GM18867 (cell line): ENCODE measurements at regions not wholly inside any gene's neighbourhood (a gene's known extent, or its start where the extent isn't known, plus 50 kb on each side); places are given as distances from the start of the nearest gene placed in this dataset.
"Not testable (repeated sequence)": the region's sequence is repeated elsewhere in the genome, so short reads cannot be mapped to it uniquely, and the experiment has no call there.

Experiments used
- ATAC-seq: cut with Tn5 transposase; IDR thresholded peaks from one replicate; pipeline ENCODE4 v1.9.1; 2021; ENCODE audit warnings: mild to moderate bottlenecking, moderate library complexity; ENCODE audit not compliant: unreplicated experiment

DNA sequence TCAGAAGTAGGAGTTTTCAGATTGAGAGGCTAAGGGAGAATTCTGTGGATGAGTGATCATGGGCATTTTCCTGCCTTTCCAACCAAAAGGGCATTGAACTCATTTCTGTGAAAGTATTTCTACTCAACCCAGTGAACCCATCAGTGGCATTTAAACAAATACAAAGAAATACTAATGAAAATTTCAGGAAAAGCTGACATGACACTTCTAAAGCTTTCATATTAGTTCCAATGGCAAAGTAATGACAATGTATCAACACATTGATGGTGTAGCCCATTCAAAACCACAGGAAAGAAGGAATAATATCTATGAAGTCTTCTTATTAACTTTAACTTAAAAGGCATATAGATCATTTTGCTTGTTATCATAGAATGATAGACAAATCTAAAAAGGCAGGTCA is 183.5 kb upstream of the ANXA10 start:
- ATAC-seq, result no peak

DNA sequence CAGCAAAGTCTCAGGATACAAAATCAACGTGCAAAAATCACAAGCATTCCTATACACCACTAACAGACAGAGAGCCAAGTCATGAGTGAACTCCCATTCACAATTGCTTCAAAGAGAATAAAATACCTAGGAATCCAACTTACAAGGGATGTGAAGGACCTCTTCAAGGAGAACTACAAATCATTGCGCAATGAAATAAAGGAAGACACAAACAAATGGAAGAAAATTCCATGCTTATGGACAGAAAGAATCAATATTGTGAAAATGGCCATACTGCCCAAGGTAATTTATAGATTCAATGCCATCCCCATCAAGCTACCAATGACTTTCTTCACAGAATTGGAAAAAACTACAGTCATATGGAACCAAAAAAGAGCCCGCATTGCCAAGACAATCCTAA is 179.8 kb upstream of the ANXA10 start:
- ATAC-seq, result not testable (repeated sequence)

GRCh38 chr4:167918077-167918476 is 174.3 kb upstream of the ANXA10 start:
- ATAC-seq, result no peak

GRCh38 chr4:167930166-167930565 is 162.2 kb upstream of the ANXA10 start:
- no peak for ATAC-seq

DNA sequence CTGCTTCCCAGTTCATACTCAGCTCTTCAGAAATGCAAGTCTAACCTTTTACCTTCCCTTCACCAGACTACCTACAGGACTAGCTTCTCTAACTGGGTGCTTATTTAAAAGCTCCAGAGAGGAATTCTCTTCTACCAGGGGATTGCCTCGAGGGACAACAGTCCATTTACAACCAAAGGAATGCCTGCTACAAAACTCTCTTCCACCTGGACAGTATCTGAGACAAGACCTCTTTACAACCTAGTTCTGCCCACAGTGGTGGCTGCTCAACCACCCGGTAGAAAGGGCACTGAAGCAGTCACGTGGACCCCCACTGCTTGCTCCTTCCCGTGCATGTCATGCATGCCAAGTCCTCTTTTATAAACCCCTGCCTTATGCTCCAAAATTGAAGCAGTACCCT is 158.1 kb upstream of the ANXA10 start:
- no peak for ATAC-seq

DNA sequence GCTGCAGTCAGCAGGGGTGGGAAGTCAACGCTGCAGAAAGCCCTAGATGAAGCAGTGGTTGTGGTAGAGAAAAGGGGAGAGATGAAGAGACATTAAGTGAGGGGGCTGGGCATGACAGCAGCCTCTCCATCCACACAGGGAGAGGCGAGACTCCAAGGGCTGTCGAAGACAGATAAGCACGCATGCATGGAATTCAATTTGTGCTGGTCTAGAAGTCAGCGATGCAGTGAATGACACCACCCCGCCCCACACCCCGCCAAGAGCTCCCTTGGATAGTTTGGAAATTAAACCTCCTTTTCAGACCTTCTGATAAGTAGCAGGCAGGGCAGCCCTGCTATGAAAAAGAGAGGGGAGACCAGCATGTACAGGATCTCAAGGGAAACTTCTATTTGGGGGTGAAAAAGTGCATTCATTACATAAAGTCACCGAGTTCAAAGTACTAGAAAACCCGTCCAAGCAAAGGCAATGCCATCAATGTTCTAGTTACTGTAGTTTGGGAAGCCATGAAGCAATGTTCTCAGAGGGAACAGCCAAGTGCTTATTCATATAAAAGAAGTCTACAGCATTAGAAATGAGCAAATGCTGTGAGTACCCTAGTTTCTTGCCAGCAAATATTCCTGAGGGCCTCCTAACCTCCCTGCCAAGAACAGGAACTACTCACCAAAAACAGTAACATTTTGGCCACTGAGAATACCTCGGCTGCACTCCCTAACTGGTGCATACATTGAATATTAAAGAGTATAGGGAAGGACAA is 152.3 kb upstream of the ANXA10 start:
- no peak for ATAC-seq

- peak; percentile 90 for ATAC-seq
Measured at GRCh38 chr4:167943872-167944505, 148.3 kb upstream of the ANXA10 start.

DNA sequence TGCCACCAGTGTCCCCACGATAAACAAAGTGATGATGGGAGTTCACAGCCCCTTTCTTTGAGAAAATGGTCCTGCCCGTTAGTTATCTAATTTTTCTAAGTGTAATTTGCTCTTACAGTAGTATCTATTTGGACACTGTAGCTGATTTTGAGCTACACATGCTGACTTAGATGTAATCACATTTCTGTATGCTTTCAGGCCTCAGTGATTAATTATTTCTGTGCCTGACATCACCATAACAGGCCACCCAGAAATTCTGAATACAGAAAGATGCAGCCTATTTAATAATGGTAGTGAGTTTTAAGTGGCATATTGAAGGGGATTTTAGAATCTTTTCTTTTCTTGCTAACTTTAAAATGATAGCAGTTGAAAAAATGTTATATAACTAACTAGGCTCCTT is 147.6 kb upstream of the ANXA10 start:
- no peak for ATAC-seq

DNA sequence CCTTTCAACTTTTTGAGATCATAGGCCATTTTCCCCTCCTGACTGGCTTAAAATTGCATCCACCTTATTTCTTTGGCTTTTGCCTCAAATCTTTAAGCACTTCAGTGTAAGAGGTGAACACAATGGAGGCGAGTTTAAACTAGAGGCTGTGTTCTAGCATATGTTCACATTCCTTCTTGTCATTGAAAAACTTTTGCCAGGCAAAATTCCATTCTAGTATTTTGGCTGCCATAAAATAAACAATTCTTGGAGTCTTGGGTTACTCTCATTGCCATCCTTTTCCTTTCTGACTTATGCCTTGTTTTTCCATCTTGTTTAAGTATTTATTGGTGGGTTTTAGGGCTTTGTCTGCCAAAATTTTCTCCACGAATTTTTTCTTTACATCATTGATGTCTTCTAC is 137.3 kb upstream of the ANXA10 start:
- ATAC-seq, result no peak

DNA sequence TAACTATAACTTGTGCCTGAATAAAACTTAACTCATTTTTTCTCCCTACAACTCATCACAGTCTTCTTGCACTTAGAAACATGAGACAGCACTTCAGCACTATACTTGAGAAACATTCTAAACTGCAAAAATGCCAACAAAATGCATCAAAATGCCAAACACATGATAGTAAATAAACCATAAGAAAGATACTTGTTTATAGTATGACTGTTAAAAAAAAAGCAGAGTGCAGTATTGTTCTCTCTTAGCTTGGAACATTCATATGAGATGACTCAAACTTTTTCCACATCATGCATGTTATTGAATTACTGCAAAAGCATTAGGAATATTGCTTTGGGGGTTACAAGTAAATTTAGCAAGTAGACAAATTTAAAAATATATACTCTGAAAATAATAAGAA is 135.7 kb upstream of the ANXA10 start:
- no peak for ATAC-seq

DNA sequence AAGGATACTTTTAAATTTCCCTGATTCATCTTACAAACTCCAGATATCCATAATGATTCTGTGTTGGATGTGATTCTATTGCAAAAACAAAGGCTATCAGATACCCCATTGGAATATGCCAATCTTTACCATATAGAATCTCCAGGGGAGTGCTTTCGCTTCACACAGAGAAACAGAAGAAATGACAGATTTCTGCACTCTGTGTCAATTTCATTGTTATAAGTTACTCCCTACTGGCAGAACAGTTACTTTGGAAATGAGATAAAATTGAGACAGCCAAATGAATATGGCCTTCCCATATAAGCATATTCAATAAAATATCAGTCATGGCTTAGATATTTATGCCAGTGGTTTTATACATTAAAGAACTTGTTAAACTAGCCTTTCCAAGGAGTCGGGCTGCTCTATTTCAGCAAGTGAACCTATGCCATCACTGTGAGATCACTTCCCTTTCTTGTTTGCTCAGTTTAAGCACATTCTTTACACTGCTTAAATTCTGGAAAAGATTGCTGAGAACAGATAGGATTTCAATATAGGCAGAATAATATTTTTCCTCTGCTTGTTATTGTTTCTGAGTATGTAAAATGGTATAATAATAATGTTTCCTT is 127.5 kb upstream of the ANXA10 start:
- ATAC-seq, result no peak

DNA sequence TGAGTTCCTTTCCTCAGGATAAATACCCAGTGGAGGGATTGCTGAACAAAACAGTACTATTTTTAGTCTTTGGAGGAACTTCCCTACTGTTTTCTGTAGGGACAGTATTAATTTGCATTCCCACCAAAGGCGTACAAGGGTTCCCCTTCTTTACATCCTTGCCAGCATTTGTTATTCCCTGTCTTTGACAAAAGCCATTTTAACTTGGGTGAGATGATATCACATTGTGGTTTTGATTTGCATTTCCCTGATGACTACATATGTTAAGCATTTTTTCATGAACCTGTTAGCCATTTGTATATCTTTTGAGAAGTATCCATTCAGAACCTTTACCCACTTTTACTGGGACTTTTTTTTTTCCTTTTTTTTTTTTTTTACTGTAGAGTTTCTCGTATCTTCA is 126.2 kb upstream of the ANXA10 start:
- no peak for ATAC-seq

GRCh38 chr4:167973513-167973912 is 118.8 kb upstream of the ANXA10 start:
- no peak for ATAC-seq

GRCh38 chr4:167985565-167985964 is 106.8 kb upstream of the ANXA10 start:
- ATAC-seq, result no peak

DNA sequence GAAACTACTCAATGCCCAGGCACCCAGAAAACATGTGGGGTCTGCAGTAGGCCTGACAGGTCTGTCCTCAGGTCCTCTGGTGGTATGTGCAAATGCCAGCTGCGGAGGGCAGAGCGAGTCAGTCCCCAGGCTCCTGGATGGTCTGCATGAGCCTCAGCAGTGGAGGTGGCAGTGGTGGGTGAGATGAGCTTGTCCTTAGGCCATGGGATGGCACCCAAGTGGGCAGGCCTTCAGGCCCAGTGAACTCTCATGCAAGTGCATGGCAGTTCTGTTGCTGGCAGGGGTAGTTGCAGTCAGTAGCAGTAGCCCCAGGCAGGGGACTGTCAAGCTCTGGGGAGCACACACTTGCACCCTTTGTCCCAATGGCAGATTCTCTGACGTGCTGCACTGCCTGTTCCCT is 106.3 kb upstream of the ANXA10 start:
- no peak for ATAC-seq

DNA sequence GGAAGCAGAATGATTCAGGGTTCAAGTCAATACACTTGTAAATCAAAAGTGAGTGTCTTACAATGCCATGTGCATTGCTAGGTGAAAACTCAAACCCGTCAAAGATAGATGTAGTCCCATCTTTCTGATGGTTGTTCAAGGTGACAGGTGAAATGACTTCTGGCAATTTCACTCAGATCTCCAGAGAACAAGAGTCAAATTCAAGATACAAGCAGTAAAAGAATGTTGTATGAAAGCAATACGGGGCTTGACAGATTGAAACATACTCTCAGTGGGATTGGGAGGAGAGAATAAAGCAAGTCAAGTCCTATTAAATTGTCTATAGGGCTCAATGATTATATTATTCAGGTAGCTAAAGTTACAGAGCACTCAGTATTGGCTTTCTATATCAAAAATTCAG is 105.1 kb upstream of the ANXA10 start:
- no peak for ATAC-seq

DNA sequence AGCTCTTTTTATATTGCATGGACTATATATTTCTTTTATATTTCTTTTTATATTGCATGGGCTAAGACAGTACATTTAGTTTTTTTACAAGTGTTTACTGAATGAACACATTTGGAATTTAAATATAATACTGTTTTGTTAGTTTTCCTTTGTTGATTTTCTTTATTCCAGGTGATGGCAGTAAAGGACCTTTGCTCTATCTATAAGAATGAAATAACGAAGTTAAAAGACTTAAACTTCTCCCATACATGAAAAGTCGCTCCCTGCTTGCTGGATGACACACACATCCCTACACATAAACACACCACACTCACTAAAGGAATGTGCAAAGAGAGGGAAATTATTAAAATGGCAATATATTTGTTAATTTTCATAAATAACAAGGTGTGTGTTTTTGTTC is 102.5 kb upstream of the ANXA10 start:
- no peak for ATAC-seq

GRCh38 chr4:168008112-168008511 is 84.2 kb upstream of the ANXA10 start:
- ATAC-seq, result not testable (repeated sequence)

DNA sequence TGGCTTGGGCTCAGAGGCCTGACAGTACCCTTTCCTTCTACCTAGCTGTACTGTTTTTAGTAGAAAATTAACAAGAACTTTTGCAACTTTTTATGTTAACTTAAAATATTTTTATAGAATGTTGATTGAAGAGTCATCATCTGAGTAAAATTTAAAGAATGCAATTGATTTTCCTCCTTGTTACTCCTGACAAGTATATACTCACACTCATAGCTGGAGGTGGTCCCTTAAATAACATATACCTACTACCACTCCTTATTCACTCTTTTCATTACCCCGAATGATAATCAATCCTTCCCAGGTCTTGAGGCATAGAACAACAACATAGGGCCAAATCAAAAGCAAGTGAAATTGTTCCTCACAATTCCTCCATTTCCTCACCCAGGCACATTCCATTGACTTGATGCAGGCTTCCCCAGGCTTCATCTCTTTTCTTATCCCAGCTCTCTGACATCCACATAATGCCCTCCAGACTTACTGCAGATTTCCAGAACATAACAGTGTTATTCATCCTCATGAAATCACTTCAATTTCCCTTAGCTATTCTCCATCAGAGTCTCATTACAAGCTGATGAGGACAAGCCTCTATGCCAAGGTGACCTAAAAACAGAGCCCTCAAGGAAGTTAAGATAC is 73.2 kb upstream of the ANXA10 start:
- no peak for ATAC-seq

- ATAC-seq, result no peak
Measured at GRCh38 chr4:168019921-168020320, 72.4 kb upstream of the ANXA10 start.

DNA sequence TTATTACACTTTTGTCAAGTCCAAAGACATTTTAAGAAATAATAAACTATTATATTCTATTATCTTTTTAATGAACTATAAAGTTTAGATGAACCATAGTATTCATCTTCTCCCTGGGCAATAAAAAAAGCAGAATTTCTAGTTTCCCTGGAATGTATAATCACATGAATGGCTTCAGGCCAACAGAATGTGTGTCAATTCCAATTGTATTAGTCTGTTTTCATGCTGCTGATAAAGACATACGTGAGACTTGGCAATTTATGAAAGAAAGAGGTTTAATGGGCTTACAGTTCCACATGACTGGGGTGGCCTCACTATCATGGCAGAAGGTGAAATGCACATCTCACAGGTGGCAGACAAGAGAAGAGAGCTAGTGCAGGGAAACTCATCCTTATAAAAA is 70.7 kb upstream of the ANXA10 start:
- ATAC-seq, result no peak

GRCh38 chr4:168028568-168028967 is 63.8 kb upstream of the ANXA10 start:
- ATAC-seq, result no peak
